Activated CD4-positive, alpha-beta memory T cell treated with anti-CD3 and anti-CD28 coated beads for 36 hours (primary cell): ENCODE measurements at regions not wholly inside any gene's neighbourhood (a gene's known extent, or its start where the extent isn't known, plus 50 kb on each side); places are given as distances from the start of the nearest gene placed in this dataset.
"Not testable (repeated sequence)": the region's sequence is repeated elsewhere in the genome, so short reads cannot be mapped to it uniquely, and the experiment has no call there.

Experiments used
- CTCF ChIA-PET: fragments of 350-600 bp; sonication (Branson Sonifier 250); formaldehyde crosslinking; loops from one replicate; lab custom pipeline; 2021; ENCODE audit warnings: antibody characterized with exemption, inconsistent platforms; lab: Charles Lee
- POLR2A ChIA-PET: fragments of 350-600 bp; sonication (Branson Sonifier 250); formaldehyde crosslinking; loops from one replicate; lab custom pipeline; 2021; ENCODE audit warnings: antibody characterized with exemption; lab: Charles Lee
- DNase-seq: peaks from one replicate; pipeline ENCODE4 v3.0.0-alpha.2; 2020
- H3K27ac Mint-ChIP-seq: one replicate; pipeline ENCODE4 v1.8.0; 2021; ENCODE audit warnings: mixed read lengths
- H3K27me3 Mint-ChIP-seq: one replicate; pipeline ENCODE4 v1.8.0; 2021; ENCODE audit warnings: mixed read lengths
- H3K36me3 Mint-ChIP-seq: one replicate; pipeline ENCODE4 v1.8.0; 2021; ENCODE audit warnings: mixed read lengths
- H3K4me1 Mint-ChIP-seq: one replicate; pipeline ENCODE4 v1.8.0; 2021; ENCODE audit warnings: low read depth, mixed read lengths
- H3K4me3 Mint-ChIP-seq: one replicate; pipeline ENCODE4 v1.8.0; 2021; ENCODE audit warnings: mild to moderate bottlenecking, mixed read lengths
- H3K9me3 Mint-ChIP-seq: one replicate; pipeline ENCODE4 v1.8.0; 2021; ENCODE audit warnings: mixed read lengths
- intact Hi-C: fragments of 100-400 bp; cut with micrococcal nuclease; formaldehyde crosslinking; loops from one replicate; pipeline ENCODE4 v1.15.1; 2023

GRCh38 chr12:75646329-75647210 lies 135.2 kb upstream of the KRR1 start:
- POLR2A ChIA-PET, result no interaction called here
- Mint-ChIP-seq H3K27ac (no peak overlapping the region), H3K36me3 (no peaks in the 10 kb centered on the region), H3K4me1 (peaks cover 15% of the 10 kb centered on the region), H3K9me3 (no peaks in the 10 kb centered on the region), H3K4me3 (no peak overlapping the region), H3K27me3 (peaks cover 6% of the 10 kb centered on the region)
- intact Hi-C loops, result no loop called here
- CTCF ChIA-PET, result no interaction called here
- no peak for DNase-seq

GRCh38 chr12:75644472-75645072 lies 133.2 kb upstream of the KRR1 start:
- Mint-ChIP-seq H3K4me1 (peaks cover 29% of the 10 kb centered on the region), H3K9me3 (no peaks in the 10 kb centered on the region), H3K27ac (no peak overlapping the region), H3K36me3 (no peaks in the 10 kb centered on the region), H3K4me3 (no peak overlapping the region), H3K27me3 (peaks cover 3% of the 10 kb centered on the region)
- intact Hi-C loops, result loop anchor here (5.0 kb wide), 3 partner anchors 78 to 388 kb away; partner anchors contain the start of genes GLIPR1 and PHLDA1
- ChIA-PET CTCF (no interaction called here), POLR2A (no interaction called here)
- DNase-seq, result no peak

GRCh38 chr12:75643119-75643518 lies 131.7 kb upstream of the KRR1 start:
- peaks cover 29% of the 10 kb centered on the region for H3K4me1 Mint-ChIP-seq
- H3K27ac Mint-ChIP-seq, CTCF ChIA-PET, DNase-seq, POLR2A ChIA-PET, H3K27me3 Mint-ChIP-seq, H3K9me3 Mint-ChIP-seq, H3K4me3 Mint-ChIP-seq, H3K36me3 Mint-ChIP-seq: not testable (repeated sequence)
- intact Hi-C loops, result loop anchor here (5.0 kb wide), 3 partner anchors 79 to 389 kb away; partner anchors contain the start of genes GLIPR1 and PHLDA1

- ChIA-PET CTCF (interaction anchor here (0.5 to 1.7 kb wide), 4 partner anchors 117 to 389 kb away, joined by 3 to 7 read pairs (median 4); partner anchors contain the start of gene PHLDA1), POLR2A (interaction anchor here (1.1 to 1.6 kb wide), 3 partner anchors 18 to 389 kb away, joined by 3 to 6 read pairs (median 6); partner anchors contain the start of gene PHLDA1)
- Mint-ChIP-seq H3K36me3 (no peaks in the 10 kb centered on the region), H3K27me3 (peaks cover 3% of the 10 kb centered on the region), H3K4me1 (peaks cover 29% of the 10 kb centered on the region), H3K4me3 (no peak overlapping the region), H3K9me3 (no peaks in the 10 kb centered on the region), H3K27ac (no peak overlapping the region)
- intact Hi-C loops, result loop anchor here (5.0 kb wide), 3 partner anchors 80 to 390 kb away; partner anchors contain the start of genes GLIPR1 and PHLDA1
- no peak for DNase-seq
Observed at GRCh38 chr12:75642226-75642625, 130.8 kb upstream of the KRR1 start.

GRCh38 chr12:75641031-75641780 lies 129.8 kb upstream of the KRR1 start:
- Mint-ChIP-seq H3K27ac (no peak overlapping the region), H3K4me3 (no peak overlapping the region), H3K9me3 (no peaks in the 10 kb centered on the region), H3K36me3 (no peaks in the 10 kb centered on the region), H3K4me1 (peaks cover 31% of the 10 kb centered on the region), H3K27me3 (peaks cover 3% of the 10 kb centered on the region)
- POLR2A ChIA-PET, result interaction anchor here (1.1 to 1.6 kb wide), 3 partner anchors 19 to 390 kb away, joined by 3 to 6 read pairs (median 6); partner anchors contain the start of gene PHLDA1
- CTCF ChIA-PET, result interaction anchor here (0.6 to 1.7 kb wide), 6 partner anchors 116 to 805 kb away, joined by 3 to 7 read pairs (median 4); partner anchors contain the start of gene PHLDA1
- DNase-seq, result peak; percentile 67
- intact Hi-C loops, result loop anchor here (1.0 to 5.0 kb wide), 5 partner anchors 18 to 391 kb away; partner anchors contain the start of genes GLIPR1 and PHLDA1

- ChIA-PET POLR2A (no interaction called here), CTCF (interaction anchor here (1.1 to 1.6 kb wide), 2 partner anchors 112 to 393 kb away, joined by 3 read pairs; partner anchors contain the start of gene PHLDA1)
Observed at GRCh38 chr12:75638792-75639191, 127.4 kb upstream of the KRR1 start.

GRCh38 chr12:75636607-75637006 lies 125.2 kb upstream of the KRR1 start:
- H3K36me3 Mint-ChIP-seq, result no peaks in the 10 kb centered on the region
- ChIA-PET CTCF (no interaction called here), POLR2A (no interaction called here)
- H3K4me3 Mint-ChIP-seq, result no peak overlapping the region
- no peak for DNase-seq
- H3K27ac Mint-ChIP-seq, result no peak overlapping the region
- H3K9me3 Mint-ChIP-seq, result no peaks in the 10 kb centered on the region
- intact Hi-C loops, result no loop called here
- H3K27me3 Mint-ChIP-seq, result peaks cover 10% of the 10 kb centered on the region
- peaks cover 28% of the 10 kb centered on the region for H3K4me1 Mint-ChIP-seq

More at GRCh38 chr12:75638792-75639191, 127.4 kb upstream of the KRR1 start:
- Mint-ChIP-seq H3K27ac (no peak overlapping the region), H3K4me3 (no peak overlapping the region), H3K4me1 (peaks cover 36% of the 10 kb centered on the region), H3K36me3 (no peaks in the 10 kb centered on the region), H3K27me3 (peaks cover 10% of the 10 kb centered on the region), H3K9me3 (no peaks in the 10 kb centered on the region)
- intact Hi-C loops, result no loop called here
- no peak for DNase-seq

- intact Hi-C loops, result no loop called here
- peak; percentile 36 for DNase-seq
- H3K4me3 Mint-ChIP-seq, result no peak overlapping the region
- no peaks in the 10 kb centered on the region for H3K9me3 Mint-ChIP-seq
- H3K27me3 Mint-ChIP-seq, result peaks cover 10% of the 10 kb centered on the region
- ChIA-PET POLR2A (no interaction called here), CTCF (no interaction called here)
- H3K4me1 Mint-ChIP-seq, result peaks cover 20% of the 10 kb centered on the region
- no peak overlapping the region for H3K27ac Mint-ChIP-seq
- H3K36me3 Mint-ChIP-seq, result no peaks in the 10 kb centered on the region
Observed at GRCh38 chr12:75635606-75636444, 124.4 kb upstream of the KRR1 start.

GRCh38 chr12:75634244-75635222 lies 123.1 kb upstream of the KRR1 start:
- intact Hi-C loops, result no loop called here
- Mint-ChIP-seq H3K27ac (no peak overlapping the region), H3K4me1 (peaks cover 13% of the 10 kb centered on the region), H3K36me3 (no peaks in the 10 kb centered on the region), H3K9me3 (no peaks in the 10 kb centered on the region), H3K27me3 (peaks cover 10% of the 10 kb centered on the region), H3K4me3 (no peak overlapping the region)
- ChIA-PET CTCF (no interaction called here), POLR2A (no interaction called here)
- no peak for DNase-seq

- DNase-seq, result no peak
- intact Hi-C loops, result no loop called here
- Mint-ChIP-seq H3K4me3 (no peak overlapping the region), H3K27ac (no peak overlapping the region), H3K36me3 (no peaks in the 10 kb centered on the region), H3K4me1 (peaks cover 13% of the 10 kb centered on the region), H3K27me3 (peaks cover 10% of the 10 kb centered on the region), H3K9me3 (no peaks in the 10 kb centered on the region)
- ChIA-PET CTCF (no interaction called here), POLR2A (no interaction called here)
Observed at GRCh38 chr12:75633789-75634188, 122.4 kb upstream of the KRR1 start.
